Common myeloid progenitor, CD34-positive (primary cell): ENCODE measurements at regions not wholly inside any gene's neighbourhood (a gene's known extent, or its start where the extent isn't known, plus 50 kb on each side); places are given as distances from the start of the nearest gene placed in this dataset.
A peak's percentile ranks its signal among the peaks of the same experiment; 100 is the strongest.

Experiments
- CTCF ChIA-PET: fragments of 350-600 bp; sonication (Branson Sonifier 250); formaldehyde crosslinking; loops from one replicate; lab custom pipeline; 2021; ENCODE audit warnings: antibody characterized with exemption; lab: Charles Lee
- POLR2A ChIA-PET: fragments of 350-600 bp; sonication (Branson Sonifier 250); formaldehyde crosslinking; loops from one replicate; lab custom pipeline; 2021; ENCODE audit warnings: antibody characterized with exemption; lab: Charles Lee
- DNase-seq, 3 donors: peaks; one replicate each; pipeline versions ENCODE4 v3.0.0 to v3.0.0-alpha.2; 2013
- H3K27ac ChIP-seq, 2 experiments: 1 replicate in 1 of 2; 2 replicates in 1 of 2; pipeline ENCODE4 v1.7.0; 2013; ENCODE audit warnings: inconsistent platforms in 2 of 2, low read length in 2 of 2, mild to moderate bottlenecking in 2 of 2, low read depth in 1 of 2, moderate library complexity in 1 of 2; ENCODE audit not compliant: severe bottlenecking in 2 of 2, insufficient read depth in 1 of 2, poor library complexity in 1 of 2
- H3K27me3 ChIP-seq, 5 experiments: replicated peaks in 2 of 5; 1 replicate in 3 of 5; 2 replicates in 2 of 5; pipeline versions ENCODE4 v1.6.1 to v1.7.0; 2013; ENCODE audit warnings: low read length in 4 of 5, mild to moderate bottlenecking in 2 of 5, moderate library complexity in 2 of 5, inconsistent platforms in 1 of 5; ENCODE audit not compliant: insufficient read depth in 5 of 5, control insufficient read depth in 4 of 5
- H3K36me3 ChIP-seq, 4 experiments: 1 replicate in 2 of 4; 2 replicates in 2 of 4; pipeline versions ENCODE4 v1.6.1 to v1.7.0; 2013; ENCODE audit warnings: low read length in 3 of 4, control low read depth in 1 of 4, mild to moderate bottlenecking in 1 of 4; ENCODE audit not compliant: control insufficient read depth in 4 of 4, insufficient read depth in 4 of 4
- H3K4me1 ChIP-seq, 4 experiments: 1 replicate in 3 of 4; 2 replicates in 1 of 4; pipeline versions ENCODE4 v1.6.1 to v1.7.1; 2013; ENCODE audit warnings: low read length in 3 of 4, mild to moderate bottlenecking in 3 of 4, control low read depth in 1 of 4, inconsistent platforms in 1 of 4, moderate library complexity in 1 of 4; ENCODE audit not compliant: control insufficient read depth in 4 of 4, insufficient read depth in 4 of 4; ENCODE audit errors: control extremely low read depth in 1 of 4
- H3K4me3 ChIP-seq, 7 experiments: 1 replicate in 4 of 7; 2 replicates in 3 of 7; pipeline versions ENCODE4 v1.5.1 to v1.7.0; 2013; ENCODE audit warnings: mild to moderate bottlenecking in 7 of 7, low read length in 6 of 7, moderate library complexity in 6 of 7, inconsistent platforms in 2 of 7, low read depth in 2 of 7, control low read depth in 1 of 7; ENCODE audit not compliant: insufficient read depth in 4 of 7, control insufficient read depth in 1 of 7; ENCODE audit errors: extremely low read depth in 1 of 7
- H3K9me3 ChIP-seq, 5 experiments: 1 replicate in 4 of 5; 2 replicates in 1 of 5; pipeline versions ENCODE4 v1.6.1 to v1.7.1; 2013; ENCODE audit warnings: low read length in 4 of 5, mild to moderate bottlenecking in 2 of 5, inconsistent platforms in 1 of 5, low read depth in 1 of 5, moderate library complexity in 1 of 5; ENCODE audit not compliant: control insufficient read depth in 4 of 5, insufficient read depth in 2 of 5; ENCODE audit errors: control extremely low read depth in 1 of 5
- WGBS: methylation state at CpG from one replicate; pipeline ENCODE4 v1.1.5; 2013; ENCODE audit not compliant: insufficient coverage; 5-methylcytosine and 5-hydroxymethylcytosine counted together

- CTCF ChIA-PET = interaction anchor here (0.9 kb wide), 1 partner anchor 10 kb away, joined by 3 read pairs; no protein-coding TSS in a partner anchor
- POLR2A ChIA-PET = no interaction called here
- Histone ChIP-seq H3K27me3 (peaks cover 0 to 2% (median 0%) of the 10 kb centered on the region in 5 experiments), H3K9me3 (no peaks in the 10 kb centered on the region), H3K36me3 (no peaks in the 10 kb centered on the region), H3K4me3 (no peak overlapping the region), H3K27ac (no peak overlapping the region), H3K4me1 (no peaks in the 10 kb centered on the region)
- WGBS = no CpG with 5 or more reads among the region's 2 CpGs
- DNase-seq = no peak
Measured at GRCh38 chrX:79300856-79301255, 66.3 kb downstream of the ITM2A start.

GRCh38 chrX:79290596-79290995 lies 76.5 kb downstream of the ITM2A start:
- Histone ChIP-seq H3K36me3 (no peaks in the 10 kb centered on the region), H3K4me1 (peaks cover 0 to 9% (median 4%) of the 10 kb centered on the region in 4 experiments), H3K4me3 (no peak overlapping the region), H3K27ac (no peak overlapping the region), H3K27me3 (peaks cover 0 to 6% (median 0%) of the 10 kb centered on the region in 5 experiments), H3K9me3 (no peaks in the 10 kb centered on the region)
- DNase-seq = no peak
- POLR2A ChIA-PET = no interaction called here
- CTCF ChIA-PET = interaction anchor here (0.8 kb wide), 1 partner anchor 10 kb away, joined by 3 read pairs; no protein-coding TSS in a partner anchor
- WGBS = 29% methylated on average over 3 of the region's 3 CpGs

GRCh38 chrX:79288733-79289132 lies 78.4 kb downstream of the ITM2A start:
- no peaks in the 10 kb centered on the region for H3K9me3 ChIP-seq
- ChIA-PET CTCF (no interaction called here), POLR2A (no interaction called here)
- WGBS = 94% methylated on average over 3 of the region's 3 CpGs
- H3K27me3 ChIP-seq = peaks cover 0 to 6% (median 0%) of the 10 kb centered on the region in 5 experiments
- peak in 1 of 3 donors; percentile 6 for DNase-seq
- H3K27ac ChIP-seq = no peak overlapping the region
- peaks cover 0 to 9% (median 4%) of the 10 kb centered on the region in 4 experiments for H3K4me1 ChIP-seq
- H3K4me3 ChIP-seq = no peak overlapping the region
- no peaks in the 10 kb centered on the region for H3K36me3 ChIP-seq

- no peaks in the 10 kb centered on the region for H3K36me3 ChIP-seq
- H3K27ac ChIP-seq = no peak overlapping the region
- peaks cover 0 to 9% (median 4%) of the 10 kb centered on the region in 4 experiments for H3K4me1 ChIP-seq
- H3K9me3 ChIP-seq = no peaks in the 10 kb centered on the region
- CTCF ChIA-PET = no interaction called here
- no peak overlapping the region for H3K4me3 ChIP-seq
- no CpG with 5 or more reads among the region's 1 CpG for WGBS
- POLR2A ChIA-PET = no interaction called here
- no peak for DNase-seq
- H3K27me3 ChIP-seq = peaks cover 0 to 6% (median 0%) of the 10 kb centered on the region in 5 experiments
Measured at GRCh38 chrX:79287724-79288123, 79.4 kb downstream of the ITM2A start.

GRCh38 chrX:79281775-79282174 lies 85.4 kb downstream of the ITM2A start:
- H3K36me3 ChIP-seq = no peaks in the 10 kb centered on the region
- peaks cover 0 to 2% (median 0%) of the 10 kb centered on the region in 5 experiments for H3K27me3 ChIP-seq
- no peak overlapping the region for H3K4me3 ChIP-seq
- WGBS = 100% methylated on average over 1 of the region's 1 CpG
- ChIA-PET POLR2A (no interaction called here), CTCF (no interaction called here)
- no peak for DNase-seq
- H3K4me1 ChIP-seq = no peaks in the 10 kb centered on the region
- peaks cover 0 to 7% (median 3%) of the 10 kb centered on the region in 5 experiments for H3K9me3 ChIP-seq
- no peak overlapping the region for H3K27ac ChIP-seq

- ChIA-PET POLR2A (no interaction called here), CTCF (interaction anchor here (0.7 to 1.6 kb wide), 7 partner anchors 100 to 715 kb away, joined by 3 to 9 read pairs (median 4); no protein-coding TSS in a partner anchor)
- peak; percentile 73 to 85 (median 84) for DNase-seq
Measured at GRCh38 chrX:79270401-79270800, 96.7 kb downstream of the ITM2A start.

GRCh38 chrX:79268788-79269187 lies 98.3 kb downstream of the ITM2A start:
- peaks cover 0 to 11% (median 9%) of the 10 kb centered on the region in 4 experiments for H3K4me1 ChIP-seq
- H3K27me3 ChIP-seq = peaks cover 0 to 3% (median 0%) of the 10 kb centered on the region in 5 experiments
- WGBS = no CpG with 5 or more reads among the region's 2 CpGs
- H3K27ac ChIP-seq = no peak overlapping the region
- H3K36me3 ChIP-seq = no peaks in the 10 kb centered on the region
- CTCF ChIA-PET = interaction anchor here (1.6 kb wide), 1 partner anchor 185 kb away, joined by 4 read pairs; no protein-coding TSS in a partner anchor
- H3K4me3 ChIP-seq = no peak overlapping the region
- H3K9me3 ChIP-seq = no peaks in the 10 kb centered on the region
- POLR2A ChIA-PET = no interaction called here
- no peak for DNase-seq

More at GRCh38 chrX:79270401-79270800, 96.7 kb downstream of the ITM2A start:
- H3K9me3 ChIP-seq = no peaks in the 10 kb centered on the region
- H3K27ac ChIP-seq = no peak overlapping the region
- peaks cover 0 to 3% (median 0%) of the 10 kb centered on the region in 5 experiments for H3K27me3 ChIP-seq
- WGBS = 0% methylated on average over 2 of the region's 4 CpGs
- H3K4me1 ChIP-seq = peaks cover 0 to 11% (median 9%) of the 10 kb centered on the region in 4 experiments
- H3K36me3 ChIP-seq = no peaks in the 10 kb centered on the region
- no peak overlapping the region for H3K4me3 ChIP-seq
